Progenitor cell of endocrine pancreas (in vitro differentiated cells): ENCODE measurements at regions not wholly inside any gene's neighbourhood (a gene's known extent, or its start where the extent isn't known, plus 50 kb on each side); places are given as distances from the start of the nearest gene placed in this dataset.

Source experiments
- DNase-seq: peaks from one replicate; pipeline ENCODE4 v3.0.0; 2021; ENCODE audit warnings: low spot score; ENCODE audit not compliant: unreplicated experiment
- H3K27ac Mint-ChIP-seq: 2 replicates; pipeline ENCODE4 v1.8.0; 2021; ENCODE audit warnings: mild to moderate bottlenecking, moderate library complexity, mixed read lengths
- H3K27me3 Mint-ChIP-seq: 2 replicates; pipeline ENCODE4 v1.8.0; 2021; ENCODE audit warnings: mixed read lengths
- H3K36me3 Mint-ChIP-seq: 2 replicates; pipeline ENCODE4 v1.8.0; 2022; ENCODE audit warnings: mixed read lengths; ENCODE audit not compliant: insufficient read depth
- H3K4me1 Mint-ChIP-seq: 2 replicates; pipeline ENCODE4 v1.8.0; 2021; ENCODE audit warnings: low read depth, mixed read lengths
- H3K4me3 Mint-ChIP-seq: 2 replicates; pipeline ENCODE4 v1.8.0; 2021; ENCODE audit warnings: low read depth, mild to moderate bottlenecking, moderate library complexity, mixed read lengths
- H3K9me3 Mint-ChIP-seq: 2 replicates; pipeline ENCODE4 v1.8.0; 2021; ENCODE audit warnings: low read depth, mixed read lengths
- TF ChIP-seq, protein P1 (sequence below): fragments of 200-600 bp; sonication (generic); IDR thresholded peaks from one replicate; pipeline ENCODE4 v1.5.0; 2021; ENCODE audit warnings: antibody characterized with exemption, mild to moderate bottlenecking; ENCODE audit not compliant: unreplicated experiment

DNA sequence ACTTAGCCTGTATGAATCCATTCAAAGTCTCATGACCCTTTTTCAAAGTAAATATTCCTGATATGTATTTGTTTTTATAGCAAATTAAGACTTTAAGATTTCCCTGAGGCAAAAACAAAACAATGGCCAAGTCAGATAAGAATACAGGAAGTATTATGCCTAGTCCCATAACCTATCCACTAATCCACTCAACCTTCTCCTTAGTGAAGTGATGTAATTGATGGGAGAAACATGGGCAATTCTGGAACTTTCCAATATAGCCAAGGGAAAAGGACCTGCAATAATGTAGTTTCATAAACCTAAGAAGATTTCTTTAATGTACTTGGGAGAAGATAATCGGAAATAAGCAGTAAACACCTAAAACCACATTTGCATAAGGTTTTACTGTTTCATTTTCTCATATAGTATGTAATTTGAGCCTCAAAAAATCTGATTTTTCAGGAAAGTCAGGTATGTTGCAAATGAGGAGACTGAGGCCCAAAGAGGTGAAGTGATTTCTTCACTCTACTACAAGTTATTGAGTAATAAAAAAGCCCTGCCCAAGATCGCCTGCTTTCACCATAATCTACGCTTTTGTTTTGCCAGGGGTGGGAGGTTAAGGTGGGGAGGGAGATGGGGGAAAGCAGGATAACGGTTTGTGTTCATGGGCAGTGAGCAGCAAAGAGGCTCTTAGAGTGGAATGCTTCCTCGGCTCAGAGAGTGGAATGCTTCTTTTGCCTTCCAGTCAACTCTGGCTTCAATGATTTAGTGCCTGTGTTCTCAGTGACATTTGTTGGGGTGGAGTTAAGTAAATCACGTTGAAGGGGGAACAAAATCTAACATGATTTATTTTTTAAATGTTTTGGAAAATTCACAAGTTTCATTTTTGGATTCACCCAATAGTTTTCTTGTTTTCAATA, 95.0 kb upstream of the FNDC3B start:
- H3K9me3 Mint-ChIP-seq: peaks cover 22% of the 10 kb centered on the region
- TF ChIP-seq, protein P1, sequence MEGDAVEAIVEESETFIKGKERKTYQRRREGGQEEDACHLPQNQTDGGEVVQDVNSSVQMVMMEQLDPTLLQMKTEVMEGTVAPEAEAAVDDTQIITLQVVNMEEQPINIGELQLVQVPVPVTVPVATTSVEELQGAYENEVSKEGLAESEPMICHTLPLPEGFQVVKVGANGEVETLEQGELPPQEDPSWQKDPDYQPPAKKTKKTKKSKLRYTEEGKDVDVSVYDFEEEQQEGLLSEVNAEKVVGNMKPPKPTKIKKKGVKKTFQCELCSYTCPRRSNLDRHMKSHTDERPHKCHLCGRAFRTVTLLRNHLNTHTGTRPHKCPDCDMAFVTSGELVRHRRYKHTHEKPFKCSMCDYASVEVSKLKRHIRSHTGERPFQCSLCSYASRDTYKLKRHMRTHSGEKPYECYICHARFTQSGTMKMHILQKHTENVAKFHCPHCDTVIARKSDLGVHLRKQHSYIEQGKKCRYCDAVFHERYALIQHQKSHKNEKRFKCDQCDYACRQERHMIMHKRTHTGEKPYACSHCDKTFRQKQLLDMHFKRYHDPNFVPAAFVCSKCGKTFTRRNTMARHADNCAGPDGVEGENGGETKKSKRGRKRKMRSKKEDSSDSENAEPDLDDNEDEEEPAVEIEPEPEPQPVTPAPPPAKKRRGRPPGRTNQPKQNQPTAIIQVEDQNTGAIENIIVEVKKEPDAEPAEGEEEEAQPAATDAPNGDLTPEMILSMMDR: no peak
- peaks cover 27% of the 10 kb centered on the region for H3K4me1 Mint-ChIP-seq
- H3K36me3 Mint-ChIP-seq: peaks cover 16% of the 10 kb centered on the region
- H3K27ac Mint-ChIP-seq: no peak overlapping the region
- no peak for DNase-seq
- no peaks in the 10 kb centered on the region for H3K27me3 Mint-ChIP-seq
- no peak overlapping the region for H3K4me3 Mint-ChIP-seq

DNA sequence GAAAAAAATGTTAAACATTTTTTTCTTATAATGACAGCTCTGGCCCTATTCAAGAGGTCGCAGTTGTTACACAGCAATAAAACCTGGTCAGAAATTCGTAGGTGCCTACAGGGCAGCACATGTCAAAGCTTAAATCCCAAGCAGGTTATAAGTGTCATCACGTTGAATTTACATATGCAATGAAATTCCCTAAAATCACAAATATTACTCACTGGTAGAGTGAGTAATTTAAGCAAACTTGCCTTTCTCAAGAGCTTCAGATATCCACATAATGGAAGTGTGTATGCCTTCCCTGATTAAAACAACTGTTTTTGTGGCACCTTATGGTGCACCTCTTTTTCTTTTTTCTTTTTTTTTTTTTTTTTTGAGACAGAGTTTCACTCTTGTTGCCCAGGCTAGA, 90.7 kb upstream of the FNDC3B start:
- TF ChIP-seq, protein P1: no peak
- Mint-ChIP-seq H3K9me3 (peaks cover 18% of the 10 kb centered on the region), H3K36me3 (peaks cover 16% of the 10 kb centered on the region), H3K4me3 (no peak overlapping the region), H3K27ac (no peak overlapping the region), H3K4me1 (peaks cover 52% of the 10 kb centered on the region), H3K27me3 (no peaks in the 10 kb centered on the region)
- DNase-seq: no peak

DNA sequence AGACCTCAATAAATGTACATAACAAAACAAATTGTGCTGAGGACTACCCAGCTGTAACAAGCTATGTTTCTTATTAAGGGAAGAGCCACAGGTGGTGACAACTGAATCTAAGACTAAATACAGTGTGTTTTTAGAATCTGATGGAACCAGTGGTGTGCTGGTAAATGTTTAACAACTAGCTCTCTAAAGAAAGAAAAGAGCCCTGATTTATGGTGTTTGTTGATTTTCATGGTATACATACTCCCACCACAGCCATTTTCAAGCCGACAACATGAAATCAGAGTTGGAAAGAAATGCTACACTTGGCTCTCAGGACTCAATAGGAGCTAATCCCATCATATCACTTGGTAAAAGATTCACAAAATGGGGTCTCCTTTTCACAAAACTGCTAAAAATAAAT, 89.8 kb upstream of the FNDC3B start:
- no peak for DNase-seq
- peaks cover 53% of the 10 kb centered on the region for H3K4me1 Mint-ChIP-seq
- H3K9me3 Mint-ChIP-seq: peaks cover 18% of the 10 kb centered on the region
- no peaks in the 10 kb centered on the region for H3K27me3 Mint-ChIP-seq
- TF ChIP-seq, protein P1: no peak
- H3K36me3 Mint-ChIP-seq: peaks cover 16% of the 10 kb centered on the region
- peak overlapping the region; percentile 47 for H3K4me3 Mint-ChIP-seq
- H3K27ac Mint-ChIP-seq: peak overlapping the region; percentile 93

DNA sequence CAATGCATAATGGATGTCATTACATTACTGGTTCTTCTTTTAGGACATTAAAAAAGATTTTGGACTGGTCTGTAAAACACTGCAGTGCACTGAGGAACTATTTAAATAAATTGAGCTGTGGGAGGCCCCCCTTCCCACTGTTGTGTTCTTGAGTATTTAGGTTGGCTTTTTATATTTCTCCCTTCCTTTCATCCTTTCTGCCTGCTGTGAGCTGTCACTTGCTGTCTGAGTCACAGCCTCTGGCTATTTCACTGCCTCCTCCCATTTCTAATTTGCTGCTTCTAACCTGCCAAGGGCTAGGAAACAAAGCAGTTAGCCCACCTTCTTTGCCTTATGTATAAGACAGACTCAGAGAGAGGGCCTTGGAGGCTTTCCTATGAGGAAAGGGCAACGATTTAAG, 89.0 kb upstream of the FNDC3B start:
- no peak overlapping the region for H3K4me3 Mint-ChIP-seq
- H3K4me1 Mint-ChIP-seq: peaks cover 55% of the 10 kb centered on the region
- no peak for DNase-seq
- peaks cover 16% of the 10 kb centered on the region for H3K36me3 Mint-ChIP-seq
- TF ChIP-seq, protein P1: no peak
- H3K27me3 Mint-ChIP-seq: no peaks in the 10 kb centered on the region
- H3K27ac Mint-ChIP-seq: peak overlapping the region; percentile 92
- peaks cover 18% of the 10 kb centered on the region for H3K9me3 Mint-ChIP-seq

DNA sequence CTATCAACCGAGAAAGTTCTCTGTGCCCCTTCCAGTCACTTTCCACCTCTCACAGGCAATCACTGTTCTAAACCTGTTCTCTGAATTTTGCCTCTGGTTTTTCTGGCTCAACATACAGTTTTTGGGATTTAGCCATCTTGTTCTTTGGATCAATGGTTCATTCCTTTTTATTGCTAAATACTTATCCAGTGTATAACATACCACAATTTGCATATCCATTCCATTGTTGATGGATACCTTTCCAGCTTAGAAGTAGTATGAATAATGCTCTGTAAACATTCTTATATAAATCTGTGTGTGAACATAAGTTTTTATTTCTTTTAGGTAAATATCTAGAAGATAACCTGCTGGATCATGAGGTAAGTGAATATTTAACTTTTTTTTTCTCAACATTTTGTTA, 87.8 kb upstream of the FNDC3B start:
- Mint-ChIP-seq H3K36me3 (peaks cover 13% of the 10 kb centered on the region), H3K4me1 (peaks cover 59% of the 10 kb centered on the region), H3K27me3 (no peaks in the 10 kb centered on the region), H3K4me3 (no peak overlapping the region), H3K27ac (no peak overlapping the region), H3K9me3 (peaks cover 15% of the 10 kb centered on the region)
- DNase-seq: no peak
- TF ChIP-seq, protein P1: no peak
